Pulmonary artery endothelial cell (primary cell): ENCODE measurements at regions not wholly inside any gene's neighbourhood (a gene's known extent, or its start where the extent isn't known, plus 50 kb on each side); places are given as distances from the start of the nearest gene placed in this dataset.

Source experiments
- DNase-seq: peaks from one replicate; pipeline ENCODE4 v3.0.0-alpha.2; 2011; ENCODE audit warnings: low read depth, low spot score

DNA sequence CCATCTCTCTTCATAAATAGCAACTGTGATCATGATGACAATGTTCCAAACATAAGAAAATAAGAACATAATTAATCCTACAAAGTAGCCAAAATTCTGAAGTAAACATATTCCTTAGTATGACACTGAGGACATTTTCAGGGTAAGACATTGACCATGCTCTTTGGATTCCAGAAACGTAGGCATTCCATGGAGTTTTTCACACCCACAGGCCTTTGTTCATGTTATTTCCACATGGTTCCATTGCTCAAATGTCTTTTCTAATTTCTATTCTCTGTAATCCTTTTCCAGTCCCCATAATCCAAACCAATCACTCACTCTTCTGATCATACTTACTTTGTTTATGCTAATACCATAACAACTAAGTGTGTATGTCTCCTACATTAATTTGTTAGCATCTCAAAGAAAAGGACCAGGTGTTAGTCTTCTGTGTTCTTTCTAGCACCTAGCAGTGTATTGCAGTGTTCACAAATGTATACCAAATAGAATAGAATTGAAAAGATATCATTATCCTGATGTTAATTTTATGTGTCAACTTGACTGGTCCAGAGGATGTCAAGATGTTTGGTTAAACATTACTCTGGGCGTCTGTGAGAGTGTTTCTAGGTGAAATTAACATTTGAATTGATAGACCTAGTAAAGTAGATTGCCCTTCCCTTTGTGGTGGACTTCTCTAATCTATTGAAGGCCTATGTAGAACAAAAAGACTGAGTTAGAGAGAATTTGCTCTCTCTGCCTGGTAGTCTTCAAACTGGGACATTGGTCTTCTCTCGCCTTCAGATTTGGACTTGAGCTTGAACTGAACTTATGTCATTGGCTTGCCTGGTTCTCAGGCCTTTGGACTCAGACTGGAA, 516.6 kb downstream of the PTPRC start:
- no peak for DNase-seq

DNA sequence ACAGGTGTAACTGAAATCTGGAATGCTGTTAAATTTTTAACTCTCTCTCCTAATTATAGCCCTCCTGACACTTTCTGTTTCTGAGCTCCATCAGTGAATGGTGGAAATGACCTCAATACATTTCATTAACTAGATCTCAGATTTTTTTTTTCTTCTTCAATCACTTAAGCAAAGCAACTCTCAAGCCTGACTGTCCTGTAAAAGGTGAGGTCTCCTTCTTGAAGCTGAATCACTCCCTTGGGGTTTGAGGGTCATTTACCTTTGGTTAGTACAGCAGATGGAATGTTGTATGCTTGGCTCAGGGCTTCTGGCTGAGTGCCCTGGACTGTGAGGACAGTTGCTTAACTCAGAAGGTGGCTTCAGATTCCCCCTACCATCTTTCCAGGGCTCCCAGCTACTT, 518.7 kb downstream of the PTPRC start:
- DNase-seq: no peak

DNA sequence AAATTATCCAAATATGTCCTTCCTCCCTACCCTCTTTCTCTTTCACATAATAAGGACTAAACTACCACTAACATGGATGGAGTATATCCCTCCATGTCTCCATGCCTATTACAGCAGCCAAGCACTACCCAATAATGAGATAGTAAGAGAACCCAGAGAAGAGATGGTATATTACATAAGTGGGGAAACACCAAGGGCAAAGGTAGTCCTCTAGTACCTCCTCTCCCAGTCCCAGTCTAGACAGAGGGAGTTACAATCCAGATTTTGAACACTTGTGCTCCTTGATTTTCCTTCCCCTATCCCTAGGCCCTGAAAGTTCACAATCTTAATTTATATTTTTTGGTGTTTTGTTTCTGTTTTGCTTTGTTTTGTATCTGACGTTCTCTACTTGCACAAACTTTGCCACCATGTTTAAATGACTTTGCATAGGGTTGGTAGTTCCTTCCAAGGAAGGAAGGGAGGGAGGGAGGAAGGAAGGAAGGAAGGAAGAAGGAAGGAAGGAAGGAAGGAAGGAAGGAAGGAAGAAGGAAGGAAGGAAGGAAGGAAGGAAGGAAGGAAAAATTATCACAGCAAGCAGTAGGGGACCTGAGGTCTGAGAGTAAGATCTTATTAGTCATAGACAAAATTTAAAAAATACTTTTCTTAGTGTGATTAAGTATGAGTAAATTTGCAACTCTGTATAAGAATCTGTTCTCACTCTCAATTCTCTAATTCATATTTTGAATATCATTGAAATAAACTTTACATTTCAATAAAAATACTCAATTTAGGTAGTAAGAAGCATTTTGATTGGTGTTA, 521.9 kb downstream of the PTPRC start:
- DNase-seq: no peak

GRCh38 chr1:199161319-199161680, 522.5 kb downstream of the PTPRC start:
- no peak for DNase-seq

DNA sequence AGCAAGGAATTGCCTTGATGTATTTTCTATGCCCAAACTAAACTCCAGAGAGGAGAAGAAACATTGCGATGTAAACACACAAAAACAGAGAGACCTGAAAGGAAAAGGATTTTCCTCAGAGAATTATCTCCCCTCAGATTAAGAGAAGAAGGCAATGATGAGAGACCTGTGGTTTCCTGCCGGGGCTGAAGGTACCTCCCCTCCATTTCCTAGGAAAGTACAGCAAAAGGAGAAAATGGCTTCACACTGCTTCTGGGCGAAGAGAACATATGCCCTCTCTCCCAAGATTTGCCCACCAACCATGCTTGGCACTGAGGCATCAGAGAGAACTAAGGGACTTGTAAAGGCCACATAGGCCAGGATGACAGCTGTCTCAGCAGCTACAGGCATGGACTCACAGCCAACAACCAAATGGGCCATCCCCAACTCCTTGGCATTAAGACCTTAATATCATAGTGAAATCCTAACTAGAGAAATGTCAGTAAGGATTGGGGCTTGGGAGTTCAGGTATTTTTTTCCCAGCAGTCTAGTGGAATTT, 523.0 kb downstream of the PTPRC start:
- DNase-seq: no peak

GRCh38 chr1:199163267-199163666, 524.4 kb downstream of the PTPRC start:
- no peak for DNase-seq

GRCh38 chr1:199163670-199164069, 524.8 kb downstream of the PTPRC start:
- no peak for DNase-seq

- DNase-seq: no peak
Measured at GRCh38 chr1:199167460-199167859, 528.6 kb downstream of the PTPRC start.

DNA sequence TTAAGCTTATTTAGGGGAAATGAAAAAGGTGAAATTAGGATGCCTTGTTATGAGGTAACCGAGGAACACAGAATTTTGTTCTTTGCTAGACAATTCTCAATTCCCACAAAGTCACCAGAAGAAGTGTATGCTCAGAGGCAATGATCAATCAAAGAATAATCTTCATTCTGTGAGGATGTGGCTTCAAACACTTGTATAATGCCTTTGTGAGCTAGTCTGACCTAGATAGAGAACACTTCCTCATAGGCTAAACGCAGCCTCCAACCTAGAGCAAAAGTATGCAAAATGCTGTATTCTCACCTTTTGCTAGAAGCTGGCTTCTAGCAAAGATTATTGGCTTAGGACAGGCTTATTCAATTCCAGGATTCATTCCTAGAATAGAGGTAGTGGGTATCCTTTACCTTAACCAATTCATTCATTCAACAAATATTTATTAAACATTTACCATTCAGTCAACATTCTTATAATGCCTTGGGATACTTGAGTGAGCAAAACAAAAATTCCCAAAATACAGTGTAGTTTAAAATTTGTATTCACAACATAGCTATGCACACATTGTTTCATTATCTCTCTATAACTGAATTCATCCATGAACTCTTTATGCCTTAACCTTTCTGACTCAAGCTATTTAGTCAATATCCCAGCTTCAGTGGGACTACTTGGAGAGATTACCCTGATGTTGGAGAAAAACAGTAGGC, 530.2 kb downstream of the PTPRC start:
- no peak for DNase-seq

DNA sequence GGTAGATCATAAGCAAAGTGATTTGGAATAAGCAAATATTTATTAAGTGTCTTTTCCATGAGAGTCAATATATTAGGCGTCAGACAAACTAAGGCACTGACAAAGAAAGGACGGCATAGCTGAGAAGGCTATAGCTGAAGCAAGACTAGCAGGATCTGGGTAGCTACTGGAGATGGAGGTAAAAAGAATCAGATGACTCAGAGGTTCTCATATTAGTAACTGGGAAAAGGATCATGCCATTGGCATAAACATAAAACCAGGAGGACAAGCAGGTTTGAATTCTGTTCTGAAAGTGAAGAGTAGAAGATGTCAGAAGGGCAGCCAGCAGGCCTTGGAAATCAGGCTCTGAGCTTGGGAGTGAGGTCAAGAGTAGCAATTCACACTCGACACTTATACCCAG, 531.9 kb downstream of the PTPRC start:
- no peak for DNase-seq

DNA sequence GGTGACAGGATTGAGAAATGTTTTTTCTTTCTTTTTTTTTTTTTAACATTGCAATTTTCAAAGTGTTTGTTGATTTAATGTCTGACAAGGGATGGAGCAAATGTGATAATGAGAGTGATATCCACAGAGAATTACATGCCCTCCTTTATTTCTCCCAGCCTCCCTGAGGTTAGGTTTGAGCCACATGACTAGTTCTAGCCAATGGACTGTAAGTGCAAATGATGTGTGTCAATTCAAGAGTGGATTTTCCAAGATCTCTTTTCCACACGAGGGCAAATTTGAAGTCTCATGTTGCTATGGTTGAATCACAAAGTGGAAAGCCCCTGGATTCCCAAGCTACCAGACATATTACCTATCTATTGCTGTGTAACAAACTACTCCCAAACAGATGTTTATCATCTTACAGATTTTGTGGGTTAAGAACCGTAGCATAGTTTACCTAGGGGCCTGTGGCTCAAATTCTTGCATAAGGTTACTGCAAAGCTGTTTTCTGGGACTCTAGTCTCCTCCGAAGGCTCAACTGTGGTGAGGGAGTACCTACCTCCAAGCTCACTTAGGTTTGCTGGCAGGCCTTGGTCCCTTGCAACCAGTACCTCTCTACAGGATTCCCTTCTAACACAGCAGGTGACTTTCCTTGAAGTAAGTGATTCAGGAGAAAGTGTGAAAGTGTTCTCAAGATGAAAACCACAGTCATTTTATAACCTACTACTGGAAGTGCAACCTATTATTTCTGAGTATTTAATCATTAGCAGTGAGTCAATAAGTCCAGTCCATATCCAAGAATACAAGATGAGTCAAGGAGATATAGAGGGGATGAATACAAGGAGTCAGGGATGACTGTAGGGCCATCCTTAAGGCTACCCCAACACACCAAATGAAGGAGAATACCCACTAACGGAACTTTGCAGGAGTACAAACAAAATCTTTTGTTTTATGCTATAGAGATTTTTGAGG, 533.6 kb downstream of the PTPRC start:
- DNase-seq: no peak

DNA sequence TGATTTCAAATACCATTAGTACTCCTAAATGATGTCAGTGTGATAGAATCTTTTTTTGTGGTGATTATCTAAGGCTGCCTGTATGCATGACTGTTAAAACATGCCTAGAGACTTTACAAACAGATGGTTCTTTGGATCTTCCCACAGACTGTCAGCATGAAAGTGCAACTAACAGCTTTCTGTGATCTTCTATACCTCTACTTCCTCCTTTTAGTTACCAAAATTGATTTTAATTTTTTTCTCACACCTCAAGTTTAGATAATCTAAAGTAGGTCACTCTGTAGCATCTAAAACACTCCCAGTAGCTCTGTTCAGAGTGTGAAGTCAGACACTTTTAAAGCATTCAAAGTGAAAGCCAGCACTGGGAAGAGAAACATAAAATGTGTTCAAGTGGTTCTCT, 534.5 kb downstream of the PTPRC start:
- no peak for DNase-seq

GRCh38 chr1:199174336-199174735, 535.5 kb downstream of the PTPRC start:
- no peak for DNase-seq

DNA sequence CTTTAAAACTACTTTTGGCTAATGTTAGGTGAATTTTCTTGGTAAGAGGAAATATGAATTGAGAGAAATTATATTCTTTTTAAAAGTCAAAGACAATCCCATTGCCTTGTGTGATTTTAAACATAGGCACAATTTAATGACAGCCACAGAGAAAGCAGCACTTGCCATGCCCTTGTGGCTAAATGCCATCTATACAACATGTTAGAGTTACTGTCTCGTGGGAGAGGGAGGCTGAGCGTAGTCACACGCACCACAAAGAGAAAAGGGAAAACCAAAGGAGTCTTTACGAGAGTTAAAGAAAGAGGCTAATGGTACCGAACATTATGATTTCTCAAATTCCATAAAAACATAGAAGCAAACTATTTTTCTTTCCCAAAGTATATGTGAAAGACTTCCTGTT, 537.9 kb downstream of the PTPRC start:
- no peak for DNase-seq

GRCh38 chr1:199177241-199177640, 538.4 kb downstream of the PTPRC start:
- no peak for DNase-seq

DNA sequence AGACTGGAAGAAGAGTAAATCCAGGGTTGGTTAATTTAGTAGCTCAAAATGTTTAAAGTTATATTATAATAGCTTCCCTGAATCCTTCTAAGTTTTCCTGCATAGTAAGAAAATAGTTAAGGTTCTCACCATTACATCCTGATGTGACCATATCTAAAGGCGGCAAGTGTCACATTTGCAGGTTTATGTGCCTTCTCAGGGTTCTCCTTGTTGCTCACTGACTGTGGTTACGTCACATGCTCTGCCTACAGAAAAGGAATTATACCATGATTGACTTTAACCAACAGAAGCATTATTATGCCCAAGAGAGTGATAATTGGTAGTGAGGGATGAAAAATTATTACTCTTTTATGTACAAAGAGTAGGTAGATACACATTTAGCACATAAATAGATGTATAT, 539.8 kb downstream of the PTPRC start:
- DNase-seq: no peak

GRCh38 chr1:199182186-199182843, 543.5 kb downstream of the PTPRC start:
- no peak for DNase-seq

- no peak for DNase-seq
Measured at GRCh38 chr1:199184180-199184579, 545.3 kb downstream of the PTPRC start.

DNA sequence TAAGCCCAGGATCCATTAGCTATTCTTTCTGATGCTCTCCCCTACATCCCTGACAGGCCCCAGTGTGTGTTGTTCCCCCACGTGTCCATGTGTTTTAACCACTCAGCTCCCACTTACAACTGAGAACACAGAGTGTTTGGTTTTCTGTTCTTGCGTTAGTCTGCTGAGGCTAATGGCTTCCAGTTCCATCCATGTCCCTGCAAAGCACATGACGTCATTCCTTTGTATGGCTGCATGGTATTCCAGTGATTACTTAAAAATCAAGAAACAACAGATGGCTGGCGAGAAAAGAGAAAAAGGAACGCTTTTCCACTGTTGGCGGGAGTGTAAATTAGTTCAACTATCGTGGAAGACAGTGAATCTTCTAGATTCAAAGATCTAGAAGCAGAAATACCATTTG, 556.0 kb downstream of the PTPRC start:
- DNase-seq: no peak

DNA sequence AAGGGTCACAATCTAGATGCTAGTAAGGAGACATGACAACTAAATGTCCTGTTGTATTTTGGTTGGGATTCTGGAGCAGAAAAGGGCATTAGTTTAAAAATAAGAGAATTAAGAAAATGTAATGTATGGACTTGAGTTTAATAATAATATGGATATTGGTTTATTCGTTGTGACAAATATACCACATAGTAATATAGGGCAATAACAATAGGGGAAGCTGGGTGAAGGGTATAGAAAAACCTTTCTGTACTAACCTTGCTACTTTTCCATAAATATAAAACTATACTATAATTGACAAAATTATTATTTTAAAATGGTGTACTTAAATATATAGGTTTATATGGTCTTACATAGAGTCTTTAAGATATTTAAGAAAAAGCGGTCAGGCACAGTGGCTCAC, 558.9 kb downstream of the PTPRC start:
- DNase-seq: no peak
